C4-2B (cell line): ENCODE measurements at regions not wholly inside any gene's neighbourhood (a gene's known extent, or its start where the extent isn't known, plus 50 kb on each side); places are given as distances from the start of the nearest gene placed in this dataset.

Experiments
- H3K27ac ChIP-seq: fragments of 450-650 bp; 2 replicates; pipeline ENCODE4 v1.5.1; 2017
- CTCF ChIP-seq: fragments of 450-650 bp; conservative IDR thresholded peaks from 2 replicates; pipeline ENCODE4 v1.5.1; 2017; ENCODE audit warnings: mild to moderate bottlenecking
- ZFX ChIP-seq: fragments of 450-650 bp; IDR thresholded peaks from 2 replicates; pipeline ENCODE4 v1.6.1; 2017

GRCh38 chr11:116661056-116661455 lies 111.7 kb downstream of the BUD13 start:
- TF ChIP-seq CTCF = no peak
- TF ChIP-seq ZFX = no peak
- no peak overlapping the region for H3K27ac ChIP-seq

- no peak for TF ChIP-seq CTCF
- no peak for TF ChIP-seq ZFX
- H3K27ac ChIP-seq = no peak overlapping the region
Observed at GRCh38 chr11:116660011-116660410, 112.8 kb downstream of the BUD13 start.

- no peak overlapping the region for H3K27ac ChIP-seq
- TF ChIP-seq CTCF = no peak
- no peak for TF ChIP-seq ZFX
Observed at GRCh38 chr11:116658876-116659535, 113.8 kb downstream of the BUD13 start.

GRCh38 chr11:116657842-116658825 lies 114.7 kb downstream of the BUD13 start:
- no peak overlapping the region for H3K27ac ChIP-seq
- no peak for TF ChIP-seq ZFX
- TF ChIP-seq CTCF = no peak

- no peak overlapping the region for H3K27ac ChIP-seq
- TF ChIP-seq ZFX (no peak), CTCF (no peak)
Observed at GRCh38 chr11:116656011-116656410, 116.8 kb downstream of the BUD13 start.

- TF ChIP-seq CTCF (no peak), ZFX (no peak)
- no peak overlapping the region for H3K27ac ChIP-seq
Observed at GRCh38 chr11:116654526-116654925, 118.3 kb downstream of the BUD13 start.

- no peak overlapping the region for H3K27ac ChIP-seq
- TF ChIP-seq ZFX = no peak
- no peak for TF ChIP-seq CTCF
Observed at GRCh38 chr11:116653206-116653605, 119.6 kb downstream of the BUD13 start.
